SK-N-SH (cell line): ENCODE measurements at regions not wholly inside any gene's neighbourhood (a gene's known extent, or its start where the extent isn't known, plus 50 kb on each side); places are given as distances from the start of the nearest gene placed in this dataset.

Source experiments
- CTCF ChIA-PET: fragments of 300-600, 350-600 bp; formaldehyde crosslinking; extraction: SDS; loops from one replicate; lab custom pipeline; 2021; lab: Yijun Ruan, JAX
- POLR2A ChIA-PET: fragments of 350-600 bp; sonication (Branson Sonifier 250); formaldehyde crosslinking; extraction: SDS; loops from one replicate; lab custom pipeline; 2020; ENCODE audit warnings: antibody characterized with exemption, inconsistent platforms; lab: Yijun Ruan, JAX
- DNase-seq: peaks from one replicate; pipeline ENCODE4 v3.0.0; 2012
- H2AFZ ChIP-seq: fragments of 200-600 bp; sonication (generic); 2 replicates; pipeline ENCODE4 v1.8.1; 2016; ENCODE audit warnings: antibody characterized with exemption, mild to moderate bottlenecking, low read depth
- H3F3A ChIP-seq: fragments of 200-600 bp; sonication (generic); replicated peaks from 2 replicates; pipeline ENCODE3; 2016; ENCODE audit warnings: antibody characterized with exemption, mild to moderate bottlenecking; ENCODE audit not compliant: insufficient read depth
- H3K27ac ChIP-seq, 2 experiments: fragments of 200-500 bp in 1 of 2; fragments of 200-600 bp in 1 of 2; sonication (Bioruptor generic) in 1 of 2; sonication (generic), shearing (Covaris generic) in 1 of 2; 2 replicates each; pipeline versions ENCODE4 v1.5.1 to v1.6.1; 2014 to 2016; ENCODE audit warnings: low read depth in 2 of 2, inconsistent platforms in 1 of 2, low read length in 1 of 2, mild to moderate bottlenecking in 1 of 2, mixed read lengths in 1 of 2
- H3K27me3 ChIP-seq: fragments of 200-600 bp; sonication (generic), shearing (Covaris generic); 2 replicates; pipeline ENCODE4 v1.6.1; 2016; ENCODE audit warnings: mixed run types; ENCODE audit not compliant: insufficient read depth
- H3K36me3 ChIP-seq, 2 experiments: fragments of 200-500 bp in 1 of 2; fragments of 200-600 bp in 1 of 2; sonication (Bioruptor generic) in 1 of 2; sonication (generic) in 1 of 2; replicated peaks in 1 of 2; 2 replicates each; pipeline versions ENCODE3 to v1.5.1; 2014 to 2016; ENCODE audit warnings: low read length in 1 of 2, mild to moderate bottlenecking in 1 of 2; ENCODE audit not compliant: insufficient read depth in 2 of 2, control insufficient read depth in 1 of 2
- H3K4me1 ChIP-seq, 2 experiments: fragments of 200-500 bp in 1 of 2; fragments of 200-600 bp in 1 of 2; sonication (Bioruptor generic) in 1 of 2; sonication (generic), shearing (Covaris generic) in 1 of 2; 2 replicates each; pipeline versions ENCODE4 v1.5.1 to v1.6.1; 2014 to 2016; ENCODE audit warnings: low read depth in 1 of 2, low read length in 1 of 2, mixed run types in 1 of 2; ENCODE audit not compliant: insufficient read depth in 2 of 2, control insufficient read depth in 1 of 2
- H3K4me2 ChIP-seq: fragments of 200-600 bp; sonication (generic), shearing (Covaris generic); 2 replicates; pipeline ENCODE4 v1.6.1; 2017; ENCODE audit warnings: mixed run types
- H3K4me3 ChIP-seq, 2 experiments: fragments of 200-500 bp in 1 of 2; fragments of 200-600 bp in 1 of 2; sonication (Bioruptor generic) in 1 of 2; sonication (generic), shearing (Covaris generic) in 1 of 2; 2 replicates each; pipeline versions ENCODE4 v1.5.1 to v1.8.1; 2014 to 2016; ENCODE audit warnings: low read depth in 2 of 2, inconsistent platforms in 1 of 2, low read length in 1 of 2, mild to moderate bottlenecking in 1 of 2, mixed read lengths in 1 of 2, moderate library complexity in 1 of 2
- H3K79me2 ChIP-seq: fragments of 200-600 bp; sonication (generic); 2 replicates; pipeline ENCODE4 v1.8.1; 2017; ENCODE audit warnings: mild to moderate bottlenecking; ENCODE audit not compliant: insufficient read depth
- H3K9ac ChIP-seq: fragments of 200-600 bp; sonication (generic); 2 replicates; pipeline ENCODE4 v1.6.1; 2017; ENCODE audit warnings: mixed run types
- H3K9me2 ChIP-seq: fragments of 200-600 bp; sonication (generic); 2 replicates; pipeline ENCODE4 v1.6.1; 2017; ENCODE audit warnings: mixed run types
- H3K9me3 ChIP-seq: fragments of 200-600 bp; sonication (generic); 2 replicates; pipeline ENCODE4 v1.6.1; 2017; ENCODE audit warnings: mixed run types, mild to moderate bottlenecking, moderate library complexity
- H4K20me1 ChIP-seq: fragments of 200-600 bp; sonication (generic); 2 replicates; pipeline ENCODE4 v1.6.1; 2017; ENCODE audit warnings: mild to moderate bottlenecking, mixed run types; ENCODE audit not compliant: insufficient read depth
- CHD2 ChIP-seq: fragments of 150-350 bp; IDR thresholded peaks from 2 replicates; pipeline ENCODE4 v1.6.1; 2018; ENCODE audit warnings: low read length; ENCODE audit not compliant: partially characterized antibody
- CTCF ChIP-seq: fragments of 200-600 bp; sonication (generic); IDR thresholded peaks from 2 replicates; pipeline ENCODE4 v1.6.1; 2017; ENCODE audit warnings: antibody characterized with exemption, mild to moderate bottlenecking, moderate library complexity
- EP300 ChIP-seq, 2 experiments: IDR thresholded peaks; 2 replicates each; pipeline versions ENCODE4 v1.4.0 to v1.6.1; 2012; ENCODE audit warnings: borderline replicate concordance in 1 of 2, low read depth in 1 of 2, low read length in 1 of 2
- FOSL2 ChIP-seq: IDR thresholded peaks from 2 replicates; pipeline ENCODE4 v1.4.0; 2012; ENCODE audit warnings: low read depth, mild to moderate bottlenecking, moderate library complexity, borderline replicate concordance
- GABPA ChIP-seq: IDR thresholded peaks from 2 replicates; pipeline ENCODE4 v1.4.0; 2012; ENCODE audit warnings: low read depth, mild to moderate bottlenecking
- IRF3 ChIP-seq: fragments of 150-350 bp; IDR thresholded peaks from 2 replicates; pipeline ENCODE4 v1.6.1; 2016; ENCODE audit warnings: mild to moderate bottlenecking, low read depth, low read length
- JUND ChIP-seq: IDR thresholded peaks from 2 replicates; pipeline ENCODE4 v1.4.0; 2012
- MAX ChIP-seq: IDR thresholded peaks from 2 replicates; pipeline ENCODE4 v1.4.0; 2012; ENCODE audit warnings: low read depth
- MXI1 ChIP-seq: IDR thresholded peaks from 2 replicates; pipeline ENCODE4 v1.6.1; 2012; ENCODE audit warnings: mild to moderate bottlenecking, low read depth, low read length, improper control_type of control experiment
- NRF1 ChIP-seq: IDR thresholded peaks from 2 replicates; pipeline ENCODE4 v1.6.1; 2012; ENCODE audit warnings: low read depth, mild to moderate bottlenecking, low read length
- RCOR1 ChIP-seq: fragments of 150-350 bp; IDR thresholded peaks from 2 replicates; pipeline ENCODE4 v1.6.1; 2017; ENCODE audit warnings: antibody characterized with exemption, low read length
- REST ChIP-seq: IDR thresholded peaks from 2 replicates; pipeline ENCODE4 v1.6.1; 2012; ENCODE audit warnings: mild to moderate bottlenecking, low read depth, low read length, moderate library complexity
- RFX5 ChIP-seq: IDR thresholded peaks from 2 replicates; pipeline ENCODE4 v1.6.1; 2012; ENCODE audit warnings: mild to moderate bottlenecking, improper control_type of control experiment, low read length
- SIN3A ChIP-seq: IDR thresholded peaks from 2 replicates; pipeline ENCODE4 v1.6.1; 2012; ENCODE audit warnings: low read depth, mild to moderate bottlenecking, low read length, moderate library complexity, borderline replicate concordance
- SMC3 ChIP-seq: IDR thresholded peaks from 2 replicates; pipeline ENCODE4 v1.6.1; 2012; ENCODE audit warnings: low read depth, low read length, improper control_type of control experiment
- TAF1 ChIP-seq: IDR thresholded peaks from 2 replicates; pipeline ENCODE4 v1.6.1; 2012; ENCODE audit warnings: low read depth, mild to moderate bottlenecking, low read length, moderate library complexity, borderline replicate concordance
- TCF12 ChIP-seq: IDR thresholded peaks from 2 replicates; pipeline ENCODE4 v1.4.0; 2012
- TEAD4 ChIP-seq: IDR thresholded peaks from 2 replicates; pipeline ENCODE4 v1.4.0; 2012; ENCODE audit warnings: mild to moderate bottlenecking, borderline replicate concordance; ENCODE audit not compliant: insufficient read depth
- YY1 ChIP-seq: IDR thresholded peaks from 2 replicates; pipeline ENCODE4 v1.4.0; 2012; ENCODE audit warnings: low read depth, mild to moderate bottlenecking
- ZBTB33 ChIP-seq: IDR thresholded peaks from 2 replicates; pipeline ENCODE4 v1.4.0; 2012; ENCODE audit warnings: low read depth, borderline replicate concordance
- WGBS: methylation state at CpG from one replicate; pipeline ENCODE4 v1.1.6; 2017; ENCODE audit warnings: low lambda C conversion rate; 5-methylcytosine and 5-hydroxymethylcytosine counted together

GRCh38 chr7:49245062-49245461, 320.7 kb downstream of the CDC14C start:
- H3K9ac ChIP-seq = no peak overlapping the region
- H3K27me3 ChIP-seq = no peaks in the 10 kb centered on the region
- H3K4me3 ChIP-seq = no peak overlapping the region
- H2AFZ ChIP-seq = no peak overlapping the region
- H3K9me3 ChIP-seq = no peaks in the 10 kb centered on the region
- no peaks in the 10 kb centered on the region for H4K20me1 ChIP-seq
- DNase-seq = no peak
- H3K36me3 ChIP-seq = no peaks in the 10 kb centered on the region
- no peaks in the 10 kb centered on the region for H3F3A ChIP-seq
- no peaks in the 10 kb centered on the region for H3K4me1 ChIP-seq
- TF ChIP-seq GABPA = no peak
- no peak for TF ChIP-seq CHD2
- TF ChIP-seq REST = no peak
- no peak for TF ChIP-seq YY1
- TF ChIP-seq EP300 (IDR thresholded peaks at IDR 0.05; ENCODE audit: borderline replicate concordance in 1 of 2, low read depth in 1 of 2, low read length in 1 of 2) = no peak
- no peak for TF ChIP-seq FOSL2
- TF ChIP-seq TAF1 = no peak
- no peak for TF ChIP-seq SMC3
- TF ChIP-seq ZBTB33 = no peak
- TF ChIP-seq, all 33 proteins: peak for 0
- H3K9me2 ChIP-seq = no peaks in the 10 kb centered on the region
- CTCF ChIA-PET = interaction anchor here (0.8 kb wide), 1 partner anchor 9 kb away, joined by 3 read pairs; no protein-coding TSS in a partner anchor
- no peak overlapping the region for H3K4me2 ChIP-seq
- WGBS = under 1% methylated on average over 3 of the region's 3 CpGs
- POLR2A ChIA-PET = no interaction called here
- H3K27ac ChIP-seq = no peak overlapping the region
- H3K79me2 ChIP-seq = no peaks in the 10 kb centered on the region

- Histone ChIP-seq H3K9ac (no peak overlapping the region), H2AFZ (no peak overlapping the region), H3F3A (no peaks in the 10 kb centered on the region), H3K79me2 (no peaks in the 10 kb centered on the region), H3K9me3 (no peaks in the 10 kb centered on the region), H3K27me3 (no peaks in the 10 kb centered on the region), H3K36me3 (no peaks in the 10 kb centered on the region), H3K27ac (no peak overlapping the region), H3K4me1 (no peaks in the 10 kb centered on the region), H4K20me1 (no peaks in the 10 kb centered on the region), H3K4me2 (no peak overlapping the region), H3K9me2 (0 out of 2 replicates have a peak, but pooled peaks cover 4% of the 10 kb centered on the region), H3K4me3 (no peak overlapping the region)
- TF ChIP-seq JUND (no peak), SIN3A (no peak), CTCF (no peak), MXI1 (no peak), MAX (no peak), TCF12 (no peak), NRF1 (no peak), TEAD4 (no peak), SMC3 (no peak), RFX5 (no peak), IRF3 (no peak), RCOR1 (no peak)
- DNase-seq = no peak
- CTCF ChIA-PET = no interaction called here
- POLR2A ChIA-PET = no interaction called here
- WGBS = 1% methylated on average over 3 of the region's 3 CpGs
These were observed 323.4 kb downstream of the CDC14C start for GRCh38 chr7:49247759-49248158.
